ENCODE measurements at regions not wholly inside any gene's neighbourhood (a gene's known extent, or its start where the extent isn't known, plus 50 kb on each side); places are given as distances from the start of the nearest gene placed in this dataset.
"Not testable (repeated sequence)": the region's sequence is repeated elsewhere in the genome, so short reads cannot be mapped to it uniquely, and the experiment has no call there.

- ATAC-seq (no peak), DNase-seq (no peak), FAIRE-seq (no peak)
- 33 to 38% methylated on average over 2 of the region's 2 CpGs for WGBS, 2 donors
- TF ChIP-seq CTCF (IDR thresholded peaks at IDR 0.05), result no peak
- Histone ChIP-seq H3K27ac (no peak overlapping the region), H3K9me3 (no peaks in the 10 kb centered on the region), H3K27me3 (no peaks in the 10 kb centered on the region), H3K4me3 (no peak overlapping the region), H3K36me3 (no peaks in the 10 kb centered on the region), H3K4me1 (no peaks in the 10 kb centered on the region)
- intact Hi-C loops (cut with DNase I), result no loop called here
Observed at GRCh38 chr5:91586232-91586631, 203.1 kb upstream of the ARRDC3 start.

DNA sequence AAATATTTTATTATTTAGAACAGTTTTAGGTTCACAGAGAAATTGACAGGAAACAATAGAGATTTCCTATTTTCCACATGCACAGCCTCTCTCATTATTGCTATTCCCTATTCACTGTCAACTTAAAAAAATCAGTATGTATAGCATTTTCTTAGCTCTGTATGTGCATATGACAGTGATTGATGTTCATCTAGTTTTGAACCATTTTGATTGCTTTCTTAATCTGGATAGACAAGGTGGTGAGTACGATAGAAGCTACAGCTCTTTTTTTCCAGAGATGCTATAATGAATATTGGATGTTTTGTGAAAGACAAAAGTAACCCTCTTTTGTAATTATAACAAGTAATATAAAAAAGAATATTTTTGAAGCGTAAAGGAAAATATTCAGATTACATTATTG is 201.2 kb upstream of the ARRDC3 start:
- H3K27me3 ChIP-seq, result no peaks in the 10 kb centered on the region
- no peaks in the 10 kb centered on the region for H3K9me3 ChIP-seq
- intact Hi-C loops (cut with DNase I), result no loop called here
- DNase-seq (no peak), FAIRE-seq (no peak), ATAC-seq (no peak)
- H3K4me3 ChIP-seq, result no peak overlapping the region
- no peaks in the 10 kb centered on the region for H3K4me1 ChIP-seq
- H3K36me3 ChIP-seq, result no peaks in the 10 kb centered on the region
- no peak overlapping the region for H3K27ac ChIP-seq
- no peak for TF ChIP-seq CTCF (IDR thresholded peaks at IDR 0.05)
- WGBS, 2 donors, result 57 to 77% methylated on average over 2 of the region's 2 CpGs

DNA sequence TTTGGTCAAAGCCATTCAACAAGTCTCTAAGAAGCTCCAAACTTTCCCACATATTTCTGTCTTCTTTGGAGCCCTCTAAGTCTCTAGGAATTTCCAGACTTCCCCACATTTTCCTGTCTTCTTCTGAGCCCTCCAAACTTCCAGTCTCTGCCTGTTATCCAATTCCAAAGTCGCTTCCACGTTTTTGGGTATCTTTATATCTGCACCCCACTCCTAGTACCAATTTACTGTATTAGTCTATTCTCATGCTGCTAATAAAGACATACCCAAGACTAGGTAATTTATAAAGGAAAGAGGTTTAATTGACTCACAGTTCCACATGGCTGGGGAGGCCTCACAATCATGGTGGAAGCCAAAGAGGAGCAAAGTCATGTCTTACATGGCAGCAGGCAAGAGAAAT is 182.9 kb upstream of the ARRDC3 start:
- DNase-seq; H3K9me3 ChIP-seq; intact Hi-C loops (cut with DNase I); H3K4me1 ChIP-seq; H3K36me3 ChIP-seq; ATAC-seq; H3K27ac ChIP-seq; H3K4me3 ChIP-seq; FAIRE-seq; H3K27me3 ChIP-seq: not testable (repeated sequence)
- WGBS, 2 donors, result 74 to 93% methylated on average over 2 of the region's 2 CpGs

DNA sequence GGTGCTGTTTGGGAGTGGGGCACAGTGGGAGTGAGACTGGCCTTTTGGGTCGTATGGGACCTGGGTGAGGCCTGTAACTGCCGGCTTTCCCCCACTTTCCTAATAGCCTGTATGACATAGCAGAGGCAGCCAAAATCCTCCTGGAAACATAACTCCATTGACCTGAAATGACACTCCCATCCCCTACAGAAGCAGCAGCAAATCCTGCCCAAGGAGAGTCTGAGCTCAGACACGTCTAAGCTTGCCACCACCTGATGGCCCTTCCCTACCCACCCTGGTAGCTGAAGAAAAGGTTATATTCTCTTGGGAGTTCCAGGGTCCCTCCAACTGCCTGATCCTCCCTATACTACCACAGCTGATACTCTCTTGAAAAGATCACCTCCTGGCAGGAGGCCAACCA is 179.8 kb upstream of the ARRDC3 start:
- Histone ChIP-seq H3K27ac (no peak overlapping the region), H3K36me3 (no peaks in the 10 kb centered on the region), H3K4me3 (no peak overlapping the region), H3K9me3 (no peaks in the 10 kb centered on the region), H3K4me1 (no peaks in the 10 kb centered on the region), H3K27me3 (no peaks in the 10 kb centered on the region)
- DNase-seq, result no peak
- WGBS, 2 donors, result 72 to 85% methylated on average over 3 of the region's 3 CpGs
- no peak for ATAC-seq
- intact Hi-C loops (cut with DNase I), result no loop called here
- FAIRE-seq, result no peak
- no peak for TF ChIP-seq CTCF (IDR thresholded peaks at IDR 0.05)

DNA sequence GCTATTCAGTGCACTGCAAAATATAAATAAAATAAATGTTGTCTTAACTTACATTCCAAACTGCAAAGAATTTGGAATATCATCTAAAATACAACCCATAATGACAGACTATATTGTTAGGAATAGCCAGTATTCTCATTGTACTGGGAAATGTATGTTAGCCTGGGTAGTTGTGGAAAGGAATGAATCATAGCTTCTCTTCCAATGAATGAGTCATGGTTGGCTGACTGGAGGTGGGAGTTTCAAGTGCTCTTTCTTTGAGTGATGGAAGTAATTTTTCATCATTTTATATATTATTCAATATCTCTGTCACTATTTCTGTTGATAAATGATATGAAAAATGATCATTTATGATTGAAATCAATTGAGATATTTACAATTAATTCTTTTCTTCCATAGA is 158.6 kb upstream of the ARRDC3 start:
- no peaks in the 10 kb centered on the region for H3K9me3 ChIP-seq
- no peaks in the 10 kb centered on the region for H3K36me3 ChIP-seq
- H3K27ac ChIP-seq, result no peak overlapping the region
- DNase-seq (no peak), FAIRE-seq (no peak), ATAC-seq (no peak)
- no peak overlapping the region for H3K4me3 ChIP-seq
- TF ChIP-seq CTCF (IDR thresholded peaks at IDR 0.05), result no peak
- intact Hi-C loops (cut with DNase I), result no loop called here
- no peaks in the 10 kb centered on the region for H3K27me3 ChIP-seq
- H3K4me1 ChIP-seq, result no peaks in the 10 kb centered on the region

GRCh38 chr5:91538179-91538578 is 155.1 kb upstream of the ARRDC3 start:
- Histone ChIP-seq H3K9me3 (no peaks in the 10 kb centered on the region), H3K27me3 (no peaks in the 10 kb centered on the region), H3K4me3 (no peak overlapping the region), H3K36me3 (no peaks in the 10 kb centered on the region), H3K27ac (no peak overlapping the region), H3K4me1 (no peaks in the 10 kb centered on the region)
- ATAC-seq, result no peak
- WGBS, 2 donors, result 47 to 66% methylated on average over 4 of the region's 4 CpGs
- no peak for FAIRE-seq
- TF ChIP-seq CTCF (IDR thresholded peaks at IDR 0.05), result no peak
- intact Hi-C loops (cut with DNase I), result no loop called here
- no peak for DNase-seq
